ENCODE measurements at regions not wholly inside any gene's neighbourhood (a gene's known extent, or its start where the extent isn't known, plus 50 kb on each side); places are given as distances from the start of the nearest gene placed in this dataset.
"Not testable (repeated sequence)": the region's sequence is repeated elsewhere in the genome, so short reads cannot be mapped to it uniquely, and the experiment has no call there.

- H3K27ac ChIP-seq (ENCODE audit: low read depth, low read length); H3K9me3 ChIP-seq (ENCODE audit: control insufficient read depth in 5 of 5, low read length in 5 of 5); H3K4me3 ChIP-seq (ENCODE audit: low read depth in 1 of 5, low read length in 5 of 5); H3K36me3 ChIP-seq (ENCODE audit: control insufficient read depth in 5 of 5, insufficient read depth in 5 of 5, low read length in 5 of 5); H3K9ac ChIP-seq (ENCODE audit: low read length in 5 of 5); H3K27me3 ChIP-seq (ENCODE audit: control insufficient read depth in 5 of 5, insufficient read depth in 4 of 5, low read length in 5 of 5): not testable (repeated sequence)
- peaks cover 0 to 13% (median 11%) of the 10 kb centered on the region in 5 donors for H3K4me1 ChIP-seq (ENCODE audit: control insufficient read depth in 5 of 5, insufficient read depth in 5 of 5, low read length in 5 of 5)
Measured at GRCh38 chr20:57812632-57813031, 102.8 kb upstream of the PMEPA1 start.

- no peak overlapping the region for H3K4me3 ChIP-seq (ENCODE audit: low read depth in 1 of 5, low read length in 5 of 5)
- peaks cover 0 to 5% (median 0%) of the 10 kb centered on the region in 5 donors for H3K27me3 ChIP-seq (ENCODE audit: control insufficient read depth in 5 of 5, insufficient read depth in 4 of 5, low read length in 5 of 5)
- H3K27ac ChIP-seq (ENCODE audit: low read depth, low read length): no peak overlapping the region
Measured at GRCh38 chr20:57811374-57812020, 101.7 kb upstream of the PMEPA1 start.

GRCh38 chr20:57810511-57811373 is 100.9 kb upstream of the PMEPA1 start:
- no peaks in the 10 kb centered on the region for H3K9me3 ChIP-seq (ENCODE audit: control insufficient read depth in 5 of 5, low read length in 5 of 5)
- no peak overlapping the region for H3K9ac ChIP-seq (ENCODE audit: low read length in 5 of 5)
- H3K36me3 ChIP-seq (ENCODE audit: control insufficient read depth in 5 of 5, insufficient read depth in 5 of 5, low read length in 5 of 5): no peaks in the 10 kb centered on the region
- H3K27me3 ChIP-seq (ENCODE audit: control insufficient read depth in 5 of 5, insufficient read depth in 4 of 5, low read length in 5 of 5): peaks cover 0 to 5% (median 0%) of the 10 kb centered on the region in 5 donors
- no peak overlapping the region for H3K27ac ChIP-seq (ENCODE audit: low read depth, low read length)
- H3K4me3 ChIP-seq (ENCODE audit: low read depth in 1 of 5, low read length in 5 of 5): no peak overlapping the region
- H3K4me1 ChIP-seq (ENCODE audit: control insufficient read depth in 5 of 5, insufficient read depth in 5 of 5, low read length in 5 of 5): peaks cover 0 to 13% (median 11%) of the 10 kb centered on the region in 5 donors

More at GRCh38 chr20:57811374-57812020, 101.7 kb upstream of the PMEPA1 start:
- Histone ChIP-seq H3K9ac (ENCODE audit: low read length in 5 of 5) (no peak overlapping the region), H3K4me1 (ENCODE audit: control insufficient read depth in 5 of 5, insufficient read depth in 5 of 5, low read length in 5 of 5) (peaks cover 0 to 13% (median 11%) of the 10 kb centered on the region in 5 donors), H3K9me3 (ENCODE audit: control insufficient read depth in 5 of 5, low read length in 5 of 5) (no peaks in the 10 kb centered on the region), H3K36me3 (ENCODE audit: control insufficient read depth in 5 of 5, insufficient read depth in 5 of 5, low read length in 5 of 5) (no peaks in the 10 kb centered on the region)

- no peaks in the 10 kb centered on the region for H3K9me3 ChIP-seq (ENCODE audit: control insufficient read depth in 5 of 5, low read length in 5 of 5)
- H3K27ac ChIP-seq (ENCODE audit: low read depth, low read length): no peak overlapping the region
- H3K4me3 ChIP-seq (ENCODE audit: low read depth in 1 of 5, low read length in 5 of 5): no peak overlapping the region
- H3K36me3 ChIP-seq (ENCODE audit: control insufficient read depth in 5 of 5, insufficient read depth in 5 of 5, low read length in 5 of 5): no peaks in the 10 kb centered on the region
- H3K4me1 ChIP-seq (ENCODE audit: control insufficient read depth in 5 of 5, insufficient read depth in 5 of 5, low read length in 5 of 5): peaks cover 0 to 13% (median 11%) of the 10 kb centered on the region in 5 donors
- peaks cover 0 to 5% (median 0%) of the 10 kb centered on the region in 5 donors for H3K27me3 ChIP-seq (ENCODE audit: control insufficient read depth in 5 of 5, insufficient read depth in 4 of 5, low read length in 5 of 5)
- no peak overlapping the region for H3K9ac ChIP-seq (ENCODE audit: low read length in 5 of 5)
Measured at GRCh38 chr20:57809661-57810172, 99.9 kb upstream of the PMEPA1 start.

GRCh38 chr20:57809149-57809548 is 99.3 kb upstream of the PMEPA1 start:
- Histone ChIP-seq H3K4me1 (ENCODE audit: control insufficient read depth in 5 of 5, insufficient read depth in 5 of 5, low read length in 5 of 5) (peaks cover 0 to 13% (median 11%) of the 10 kb centered on the region in 5 donors), H3K9me3 (ENCODE audit: control insufficient read depth in 5 of 5, low read length in 5 of 5) (no peaks in the 10 kb centered on the region), H3K4me3 (ENCODE audit: low read depth in 1 of 5, low read length in 5 of 5) (no peak overlapping the region), H3K27ac (ENCODE audit: low read depth, low read length) (no peak overlapping the region), H3K27me3 (ENCODE audit: control insufficient read depth in 5 of 5, insufficient read depth in 4 of 5, low read length in 5 of 5) (peaks cover 0 to 5% (median 0%) of the 10 kb centered on the region in 5 donors), H3K9ac (ENCODE audit: low read length in 5 of 5) (no peak overlapping the region), H3K36me3 (ENCODE audit: control insufficient read depth in 5 of 5, insufficient read depth in 5 of 5, low read length in 5 of 5) (no peaks in the 10 kb centered on the region)

GRCh38 chr20:57808264-57809070 is 98.7 kb upstream of the PMEPA1 start:
- no peaks in the 10 kb centered on the region for H3K36me3 ChIP-seq (ENCODE audit: control insufficient read depth in 5 of 5, insufficient read depth in 5 of 5, low read length in 5 of 5)
- H3K4me1 ChIP-seq (ENCODE audit: control insufficient read depth in 5 of 5, insufficient read depth in 5 of 5, low read length in 5 of 5): peaks cover 0 to 13% (median 11%) of the 10 kb centered on the region in 5 donors
- H3K9ac ChIP-seq (ENCODE audit: low read length in 5 of 5): no peak overlapping the region
- H3K27ac ChIP-seq (ENCODE audit: low read depth, low read length): no peak overlapping the region
- peaks cover 0 to 5% (median 0%) of the 10 kb centered on the region in 5 donors for H3K27me3 ChIP-seq (ENCODE audit: control insufficient read depth in 5 of 5, insufficient read depth in 4 of 5, low read length in 5 of 5)
- no peaks in the 10 kb centered on the region for H3K9me3 ChIP-seq (ENCODE audit: control insufficient read depth in 5 of 5, low read length in 5 of 5)
- no peak overlapping the region for H3K4me3 ChIP-seq (ENCODE audit: low read depth in 1 of 5, low read length in 5 of 5)

- Histone ChIP-seq H3K27me3 (ENCODE audit: control insufficient read depth in 5 of 5, insufficient read depth in 4 of 5, low read length in 5 of 5) (peaks cover 0 to 5% (median 0%) of the 10 kb centered on the region in 5 donors), H3K36me3 (ENCODE audit: control insufficient read depth in 5 of 5, insufficient read depth in 5 of 5, low read length in 5 of 5) (no peaks in the 10 kb centered on the region), H3K9ac (ENCODE audit: low read length in 5 of 5) (no peak overlapping the region), H3K4me3 (ENCODE audit: low read depth in 1 of 5, low read length in 5 of 5) (no peak overlapping the region), H3K27ac (ENCODE audit: low read depth, low read length) (no peak overlapping the region), H3K4me1 (ENCODE audit: control insufficient read depth in 5 of 5, insufficient read depth in 5 of 5, low read length in 5 of 5) (peaks cover 0 to 13% (median 11%) of the 10 kb centered on the region in 5 donors), H3K9me3 (ENCODE audit: control insufficient read depth in 5 of 5, low read length in 5 of 5) (no peaks in the 10 kb centered on the region)
Measured at GRCh38 chr20:57807401-57808263, 97.8 kb upstream of the PMEPA1 start.

GRCh38 chr20:57806975-57807374 is 97.2 kb upstream of the PMEPA1 start:
- Histone ChIP-seq H3K27ac (ENCODE audit: low read depth, low read length) (no peak overlapping the region), H3K9ac (ENCODE audit: low read length in 5 of 5) (no peak overlapping the region), H3K4me3 (ENCODE audit: low read depth in 1 of 5, low read length in 5 of 5) (no peak overlapping the region), H3K9me3 (ENCODE audit: control insufficient read depth in 5 of 5, low read length in 5 of 5) (no peaks in the 10 kb centered on the region), H3K27me3 (ENCODE audit: control insufficient read depth in 5 of 5, insufficient read depth in 4 of 5, low read length in 5 of 5) (peaks cover 0 to 5% (median 0%) of the 10 kb centered on the region in 5 donors), H3K4me1 (ENCODE audit: control insufficient read depth in 5 of 5, insufficient read depth in 5 of 5, low read length in 5 of 5) (peaks cover 0 to 13% (median 11%) of the 10 kb centered on the region in 5 donors), H3K36me3 (ENCODE audit: control insufficient read depth in 5 of 5, insufficient read depth in 5 of 5, low read length in 5 of 5) (no peaks in the 10 kb centered on the region)

GRCh38 chr20:57806476-57806875 is 96.7 kb upstream of the PMEPA1 start:
- Histone ChIP-seq H3K9me3 (ENCODE audit: control insufficient read depth in 5 of 5, low read length in 5 of 5) (no peaks in the 10 kb centered on the region), H3K27me3 (ENCODE audit: control insufficient read depth in 5 of 5, insufficient read depth in 4 of 5, low read length in 5 of 5) (peaks cover 0 to 5% (median 0%) of the 10 kb centered on the region in 5 donors), H3K4me3 (ENCODE audit: low read depth in 1 of 5, low read length in 5 of 5) (no peak overlapping the region), H3K27ac (ENCODE audit: low read depth, low read length) (no peak overlapping the region), H3K4me1 (ENCODE audit: control insufficient read depth in 5 of 5, insufficient read depth in 5 of 5, low read length in 5 of 5) (peaks cover 0 to 11% (median 10%) of the 10 kb centered on the region in 5 donors), H3K9ac (ENCODE audit: low read length in 5 of 5) (no peak overlapping the region), H3K36me3 (ENCODE audit: control insufficient read depth in 5 of 5, insufficient read depth in 5 of 5, low read length in 5 of 5) (no peaks in the 10 kb centered on the region)

Measured in subcutaneous abdominal adipose tissue (tissue), 5 donors.